GM19240 (cell line): ENCODE measurements at regions not wholly inside any gene's neighbourhood (a gene's known extent, or its start where the extent isn't known, plus 50 kb on each side); places are given as distances from the start of the nearest gene placed in this dataset.
"Not testable (repeated sequence)": the region's sequence is repeated elsewhere in the genome, so short reads cannot be mapped to it uniquely, and the experiment has no call there.

Experiments used
- DNase-seq: peaks from one replicate; pipeline ENCODE4 v3.0.0; 2011; ENCODE audit warnings: low spot score; ENCODE audit not compliant: insufficient read length

- DNase-seq: no peak
Observed at GRCh38 chr16:72598696-72599095, 426.7 kb upstream of the PMFBP1 start.

- DNase-seq: no peak
Observed at GRCh38 chr16:72597938-72598337, 426.0 kb upstream of the PMFBP1 start.

GRCh38 chr16:72596373-72596772, 424.4 kb upstream of the PMFBP1 start:
- DNase-seq: no peak

- DNase-seq: peak; percentile 13
Observed at GRCh38 chr16:72590151-72590937, 418.4 kb upstream of the PMFBP1 start.

DNA sequence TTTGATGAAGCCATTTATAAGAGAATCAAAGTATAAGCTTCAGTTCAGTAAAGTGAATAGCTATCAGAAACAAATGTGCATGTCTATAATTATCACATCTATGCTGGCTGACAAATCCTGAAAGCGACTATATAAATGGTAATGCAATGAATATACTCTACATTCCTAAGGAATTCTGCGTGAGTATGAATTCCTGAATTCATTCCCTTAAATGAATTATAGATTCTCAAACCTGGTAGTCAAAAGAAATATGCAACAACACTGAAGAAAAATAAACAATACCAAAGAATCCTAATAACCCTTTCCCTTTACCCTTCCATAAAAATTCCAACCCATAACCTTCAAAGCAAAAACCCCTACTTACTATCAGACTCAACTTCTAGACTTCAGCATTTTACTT, 416.6 kb upstream of the PMFBP1 start:
- no peak for DNase-seq

DNA sequence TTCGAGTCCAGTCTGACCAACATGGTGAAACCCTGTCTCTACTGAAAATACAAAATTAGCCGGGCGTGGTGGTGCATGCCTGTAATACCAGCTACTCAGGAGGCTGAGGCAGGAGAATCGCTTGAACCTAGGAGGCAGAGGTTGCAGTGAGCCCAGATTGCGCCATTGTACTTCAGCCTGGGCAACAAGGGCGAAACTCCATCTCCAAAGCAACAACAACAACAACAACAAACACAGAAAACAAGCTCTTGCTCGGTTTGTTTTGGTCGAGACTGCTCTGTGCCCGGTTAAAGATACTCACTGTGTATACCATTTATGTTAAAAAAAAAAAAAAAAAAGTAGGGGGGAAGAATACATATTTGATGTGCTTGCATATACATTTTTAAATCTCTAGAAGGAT, 406.1 kb upstream of the PMFBP1 start:
- DNase-seq: not testable (repeated sequence)

DNA sequence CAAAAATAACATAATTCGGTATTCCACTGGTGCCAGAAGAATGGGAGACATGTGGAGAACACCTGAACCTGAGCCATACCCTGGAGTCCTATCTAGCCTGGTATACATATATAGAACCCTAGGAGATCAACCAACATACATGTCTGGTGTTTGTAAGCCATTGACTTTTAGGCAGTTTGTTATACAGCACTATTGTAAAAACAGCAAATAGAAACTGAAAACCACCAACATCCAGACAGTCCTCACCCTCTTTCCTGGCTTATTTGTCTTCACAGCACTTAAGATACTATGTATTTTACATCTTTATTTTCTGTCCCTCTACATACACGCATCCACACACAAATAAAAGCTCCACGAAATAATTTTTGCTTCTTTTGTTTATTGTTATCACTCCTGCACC, 404.2 kb upstream of the PMFBP1 start:
- no peak for DNase-seq

- no peak for DNase-seq
Observed at GRCh38 chr16:72569677-72570076, 397.7 kb upstream of the PMFBP1 start.

- no peak for DNase-seq
Observed at GRCh38 chr16:72568502-72568901, 396.5 kb upstream of the PMFBP1 start.

GRCh38 chr16:72566174-72566573, 394.2 kb upstream of the PMFBP1 start:
- no peak for DNase-seq

GRCh38 chr16:72565106-72565505, 393.2 kb upstream of the PMFBP1 start:
- no peak for DNase-seq

- DNase-seq: no peak
Observed at GRCh38 chr16:72560617-72561016, 388.7 kb upstream of the PMFBP1 start.

- DNase-seq: no peak
Observed at GRCh38 chr16:72558501-72558900, 386.5 kb upstream of the PMFBP1 start.

DNA sequence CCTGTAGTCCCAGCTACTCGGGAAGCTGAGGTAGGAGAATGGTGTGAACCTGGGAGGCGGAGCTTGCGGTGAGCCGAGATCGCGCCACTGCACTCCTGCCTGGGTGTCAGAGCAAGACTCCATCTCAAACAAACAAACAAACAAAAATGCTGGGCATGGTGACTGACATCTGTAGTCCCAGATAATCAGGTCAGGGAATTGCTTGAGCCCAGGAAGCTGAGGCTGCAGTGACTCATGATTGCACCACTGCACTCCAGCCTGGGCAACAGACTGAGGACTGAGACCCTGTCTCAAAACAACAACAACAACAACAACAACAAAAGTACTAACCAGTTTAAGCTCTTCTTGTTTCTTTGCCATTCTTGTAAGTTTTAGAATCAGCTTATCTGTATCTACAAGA, 383.0 kb upstream of the PMFBP1 start:
- DNase-seq: no peak

- DNase-seq: no peak
Observed at GRCh38 chr16:72552654-72553053, 380.7 kb upstream of the PMFBP1 start.

DNA sequence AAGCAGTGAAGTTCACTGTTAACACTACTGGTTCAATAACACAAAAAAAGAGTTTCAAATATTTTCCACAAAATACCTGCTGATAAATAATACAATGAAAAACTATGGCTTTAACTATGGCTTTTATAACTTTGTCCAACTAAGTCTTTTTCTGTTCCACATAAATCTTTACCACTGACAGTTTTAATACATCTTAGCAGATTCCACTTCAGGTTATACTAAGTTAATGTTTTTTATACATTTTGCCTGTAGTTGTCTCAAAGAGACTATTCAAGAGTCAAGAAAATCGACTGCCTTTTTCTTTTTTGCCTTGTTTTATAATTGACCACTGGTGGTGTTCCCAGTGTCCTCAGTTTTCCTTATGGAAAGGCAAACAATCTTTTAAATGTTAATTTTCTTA, 379.7 kb upstream of the PMFBP1 start:
- no peak for DNase-seq

- no peak for DNase-seq
Observed at GRCh38 chr16:72549878-72550277, 377.9 kb upstream of the PMFBP1 start.

- DNase-seq: no peak
Observed at GRCh38 chr16:72542102-72542501, 370.1 kb upstream of the PMFBP1 start.

GRCh38 chr16:72537664-72538063, 365.7 kb upstream of the PMFBP1 start:
- no peak for DNase-seq

GRCh38 chr16:72536723-72537435, 364.9 kb upstream of the PMFBP1 start:
- DNase-seq: no peak

GRCh38 chr16:72532906-72533410, 361.0 kb upstream of the PMFBP1 start:
- DNase-seq: no peak

DNA sequence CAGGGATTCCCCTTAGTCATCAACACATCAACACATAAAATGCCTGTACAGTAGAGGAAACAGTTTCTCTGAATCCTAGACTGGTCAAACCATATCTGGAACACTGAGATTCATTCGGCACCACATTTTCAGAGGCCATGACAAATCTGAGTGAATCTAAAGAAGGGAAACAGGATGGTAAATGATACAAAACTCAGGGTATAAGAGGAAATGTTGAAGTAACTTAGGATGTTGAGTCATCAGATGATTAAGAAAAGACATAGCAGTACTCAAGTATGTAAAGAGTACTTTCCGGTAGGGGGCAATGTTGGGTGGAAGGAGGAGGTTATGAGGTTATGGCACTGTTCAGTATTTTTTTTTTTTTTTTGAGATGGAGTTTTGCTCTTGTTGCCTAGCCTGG, 358.5 kb upstream of the PMFBP1 start:
- no peak for DNase-seq

- no peak for DNase-seq
Observed at GRCh38 chr16:72523087-72523486, 351.1 kb upstream of the PMFBP1 start.
